Liver (tissue), 8 donors: ENCODE measurements at regions not wholly inside any gene's neighbourhood (a gene's known extent, or its start where the extent isn't known, plus 50 kb on each side); places are given as distances from the start of the nearest gene placed in this dataset.

Experiments used
- DNase-seq: peaks from one replicate; pipeline ENCODE4 v3.0.0-alpha.2; 2017; ENCODE audit warnings: low spot score
- H3K27ac ChIP-seq, 2 donors: one replicate each; pipeline ENCODE4 v1.7.0; 2013; ENCODE audit warnings: inconsistent platforms in 2 of 2, low read length in 2 of 2, control low read depth in 1 of 2, low read depth in 1 of 2, mild to moderate bottlenecking in 1 of 2
- H3K27me3 ChIP-seq, 4 donors: one replicate each; pipeline versions ENCODE4 v1.6.1 to v1.7.0; 2013; ENCODE audit warnings: low read length in 3 of 4, inconsistent platforms in 1 of 4, mild to moderate bottlenecking in 1 of 4, moderate library complexity in 1 of 4; ENCODE audit not compliant: control insufficient read depth in 4 of 4, insufficient read depth in 4 of 4
- H3K36me3 ChIP-seq, 4 donors: one replicate each; pipeline versions ENCODE4 v1.6.1 to v1.7.0; 2013; ENCODE audit warnings: low read length in 3 of 4, mild to moderate bottlenecking in 3 of 4, low read depth in 1 of 4, moderate library complexity in 1 of 4; ENCODE audit not compliant: control insufficient read depth in 4 of 4, insufficient read depth in 3 of 4
- H3K4me1 ChIP-seq, 4 donors: one replicate each; pipeline versions ENCODE4 v1.6.1 to v1.7.0; 2013; ENCODE audit warnings: low read length in 3 of 4, mild to moderate bottlenecking in 3 of 4, moderate library complexity in 1 of 4; ENCODE audit not compliant: control insufficient read depth in 4 of 4, insufficient read depth in 4 of 4
- H3K4me3 ChIP-seq, 3 donors: one replicate each; pipeline versions ENCODE4 v1.6.1 to v1.7.0; 2013; ENCODE audit warnings: low read length in 3 of 3, control low read depth in 1 of 3, low read depth in 1 of 3, mild to moderate bottlenecking in 1 of 3
- H3K9ac ChIP-seq, 2 donors: one replicate each; pipeline ENCODE4 v1.7.0; 2013; ENCODE audit warnings: low read length in 2 of 2, mild to moderate bottlenecking in 2 of 2, moderate library complexity in 2 of 2, control low read depth in 1 of 2, low read depth in 1 of 2
- H3K9me3 ChIP-seq, 4 donors: one replicate each; pipeline versions ENCODE4 v1.6.1 to v1.7.0; 2013; ENCODE audit warnings: low read length in 3 of 4; ENCODE audit not compliant: control insufficient read depth in 4 of 4
- ATF3 ChIP-seq: IDR thresholded peaks from 2 replicates; pipeline ENCODE4 v1.6.1; 2016; ENCODE audit warnings: antibody characterized with exemption
- FOXA1 ChIP-seq: IDR thresholded peaks from 2 replicates; pipeline ENCODE4 v1.6.1; 2016; ENCODE audit warnings: antibody characterized with exemption
- FOXA2 ChIP-seq: IDR thresholded peaks from 2 replicates; pipeline ENCODE4 v1.6.1; 2016; ENCODE audit warnings: antibody characterized with exemption
- HNF4A ChIP-seq, 2 donors: conservative IDR thresholded peaks; 2 replicates each; pipeline ENCODE4 v1.6.1; 2016; ENCODE audit warnings: antibody characterized with exemption in 2 of 2, mild to moderate bottlenecking in 2 of 2
- JUND ChIP-seq, 2 donors: IDR thresholded peaks; 2 replicates each; pipeline ENCODE4 v1.6.1; 2016; ENCODE audit warnings: antibody characterized with exemption in 2 of 2
- NR2F2 ChIP-seq: IDR thresholded peaks from 2 replicates; pipeline ENCODE4 v1.6.1; 2016; ENCODE audit warnings: antibody characterized with exemption
- RAD21 ChIP-seq, 2 donors: IDR thresholded peaks; 2 replicates each; pipeline ENCODE4 v1.6.1; 2016; ENCODE audit warnings: antibody characterized with exemption in 2 of 2, mild to moderate bottlenecking in 2 of 2
- RXRA ChIP-seq, 2 donors: IDR thresholded peaks; 2 replicates each; pipeline ENCODE4 v1.6.1; 2017 to 2018; ENCODE audit warnings: antibody characterized with exemption in 2 of 2, mild to moderate bottlenecking in 1 of 2
- SP1 ChIP-seq: IDR thresholded peaks from 2 replicates; pipeline ENCODE4 v1.6.1; 2018; ENCODE audit warnings: antibody characterized with exemption, mild to moderate bottlenecking
- TAF1 ChIP-seq: conservative IDR thresholded peaks from 2 replicates; pipeline ENCODE4 v1.6.1; 2016; ENCODE audit warnings: antibody characterized with exemption, mild to moderate bottlenecking
- YY1 ChIP-seq: IDR thresholded peaks from 2 replicates; pipeline ENCODE4 v1.6.1; 2016; ENCODE audit warnings: antibody characterized with exemption, mild to moderate bottlenecking
- ZBTB33 ChIP-seq: IDR thresholded peaks from 2 replicates; pipeline ENCODE4 v1.6.1; 2016; ENCODE audit warnings: antibody characterized with exemption
- WGBS: extraction: QIAGEN DNeasy Blood & Tissue Kit; methylation state at CpG from one replicate; pipeline ENCODE4 v1.1.7; 2013; 5-methylcytosine and 5-hydroxymethylcytosine counted together
- TF ChIP-seq, protein P1 (sequence below): fragments of 150-350 bp; IDR thresholded peaks from 2 replicates; pipeline ENCODE4 v1.5.1; 2017; ENCODE audit warnings: improper control_type of control experiment, low read depth, low read length; ENCODE audit not compliant: missing input control
- TF ChIP-seq, protein P2 (sequence below): IDR thresholded peaks from 2 replicates; pipeline ENCODE4 v1.6.1; 2016; ENCODE audit warnings: antibody characterized with exemption
- donor health status: healthy.
- donor health status: healthy.
- donor health status: healthy.
- donor health status: healthy.
- donor health status: healthy.

DNA sequence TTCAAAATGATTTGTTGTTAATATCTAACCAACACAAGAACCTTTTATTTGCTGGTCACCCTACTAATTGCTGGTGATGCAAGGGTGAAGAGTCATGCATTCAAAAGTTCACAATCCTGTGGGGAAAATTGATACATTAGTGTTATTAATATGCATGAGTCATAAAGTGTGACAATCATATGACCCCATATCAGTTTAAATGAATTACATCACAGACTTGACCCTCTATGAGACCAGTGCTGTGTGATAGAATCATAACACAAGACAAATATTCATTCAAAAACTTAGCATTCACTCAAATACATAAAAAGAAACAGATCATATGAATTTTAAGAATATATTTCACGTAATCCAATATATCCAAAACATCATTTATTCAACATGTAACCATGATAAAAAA lies 304.6 kb upstream of the CDH12 start:
- DNase-seq = no peak
- H3K4me3 ChIP-seq = no peak overlapping the region
- TF ChIP-seq ZBTB33 (no peak), SP1 (no peak), FOXA1 (no peak)
- TF ChIP-seq, protein P1, sequence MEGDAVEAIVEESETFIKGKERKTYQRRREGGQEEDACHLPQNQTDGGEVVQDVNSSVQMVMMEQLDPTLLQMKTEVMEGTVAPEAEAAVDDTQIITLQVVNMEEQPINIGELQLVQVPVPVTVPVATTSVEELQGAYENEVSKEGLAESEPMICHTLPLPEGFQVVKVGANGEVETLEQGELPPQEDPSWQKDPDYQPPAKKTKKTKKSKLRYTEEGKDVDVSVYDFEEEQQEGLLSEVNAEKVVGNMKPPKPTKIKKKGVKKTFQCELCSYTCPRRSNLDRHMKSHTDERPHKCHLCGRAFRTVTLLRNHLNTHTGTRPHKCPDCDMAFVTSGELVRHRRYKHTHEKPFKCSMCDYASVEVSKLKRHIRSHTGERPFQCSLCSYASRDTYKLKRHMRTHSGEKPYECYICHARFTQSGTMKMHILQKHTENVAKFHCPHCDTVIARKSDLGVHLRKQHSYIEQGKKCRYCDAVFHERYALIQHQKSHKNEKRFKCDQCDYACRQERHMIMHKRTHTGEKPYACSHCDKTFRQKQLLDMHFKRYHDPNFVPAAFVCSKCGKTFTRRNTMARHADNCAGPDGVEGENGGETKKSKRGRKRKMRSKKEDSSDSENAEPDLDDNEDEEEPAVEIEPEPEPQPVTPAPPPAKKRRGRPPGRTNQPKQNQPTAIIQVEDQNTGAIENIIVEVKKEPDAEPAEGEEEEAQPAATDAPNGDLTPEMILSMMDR = no peak
- H3K27ac ChIP-seq = no peak overlapping the region
- H3K9ac ChIP-seq = no peak overlapping the region
- whole genome bisulfite sequencing = 72% methylated on average over 1 of the region's 1 CpG
- H3K4me1 ChIP-seq = no peaks in the 10 kb centered on the region
- H3K27me3 ChIP-seq = no peaks in the 10 kb centered on the region
- no peaks in the 10 kb centered on the region for H3K36me3 ChIP-seq
- H3K9me3 ChIP-seq = no peaks in the 10 kb centered on the region

DNA sequence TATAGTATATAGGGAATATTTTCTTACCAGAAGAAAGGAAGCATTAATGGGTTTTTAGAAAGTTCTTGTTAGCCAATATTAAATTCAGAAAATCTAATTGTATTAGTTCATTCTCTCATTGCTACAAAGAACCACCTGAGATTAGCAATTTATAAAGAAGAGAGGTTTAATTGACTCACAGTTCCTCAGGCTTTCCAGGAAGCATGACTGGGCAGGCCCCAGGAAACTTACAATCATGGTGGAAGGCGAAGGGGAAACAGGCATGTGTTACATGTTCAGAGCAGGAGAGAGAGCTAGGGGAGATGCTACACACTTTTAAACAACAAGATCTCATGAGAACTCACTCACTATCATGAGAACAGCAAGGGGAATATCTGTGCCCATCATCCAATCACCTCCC lies 304.0 kb upstream of the CDH12 start:
- no peak for DNase-seq
- Histone ChIP-seq H3K9me3 (no peaks in the 10 kb centered on the region), H3K36me3 (no peaks in the 10 kb centered on the region), H3K9ac (no peak overlapping the region), H3K4me3 (no peak overlapping the region), H3K27me3 (no peaks in the 10 kb centered on the region), H3K27ac (no peak overlapping the region), H3K4me1 (no peaks in the 10 kb centered on the region)
- TF ChIP-seq JUND (IDR thresholded peaks at IDR 0.05) = no peak
- TF ChIP-seq, protein P1 = no peak
- no peak for TF ChIP-seq ZBTB33
- WGBS = 90% methylated on average over 1 of the region's 1 CpG

GRCh38 chr5:23147625-23148024 lies 294.5 kb upstream of the CDH12 start:
- H3K36me3 ChIP-seq = no peaks in the 10 kb centered on the region
- H3K4me1 ChIP-seq = no peaks in the 10 kb centered on the region
- 86% methylated on average over 5 of the region's 5 CpGs for WGBS
- no peaks in the 10 kb centered on the region for H3K27me3 ChIP-seq
- H3K9ac ChIP-seq = no peak overlapping the region
- H3K4me3 ChIP-seq = no peak overlapping the region
- no peak for DNase-seq
- H3K9me3 ChIP-seq = no peaks in the 10 kb centered on the region
- no peak overlapping the region for H3K27ac ChIP-seq
- no peak for TF ChIP-seq RXRA (IDR thresholded peaks at IDR 0.05)
- TF ChIP-seq RAD21 (IDR thresholded peaks at IDR 0.05) = no peak
- no peak for TF ChIP-seq FOXA2
- TF ChIP-seq, protein P1 = no peak
- TF ChIP-seq NR2F2 = no peak
- no peak for TF ChIP-seq HNF4A (conservative IDR thresholded peaks at IDR 0.05)
- TF ChIP-seq FOXA1 = no peak
- TF ChIP-seq TAF1 = no peak
- no peak for TF ChIP-seq SP1
- TF ChIP-seq ATF3 = no peak
- TF ChIP-seq, protein P2, sequence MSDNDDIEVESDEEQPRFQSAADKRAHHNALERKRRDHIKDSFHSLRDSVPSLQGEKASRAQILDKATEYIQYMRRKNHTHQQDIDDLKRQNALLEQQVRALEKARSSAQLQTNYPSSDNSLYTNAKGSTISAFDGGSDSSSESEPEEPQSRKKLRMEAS = no peak
- no peak for TF ChIP-seq YY1
